Fibroblast of the conjunctiva (primary cell): ENCODE measurements at regions not wholly inside any gene's neighbourhood (a gene's known extent, or its start where the extent isn't known, plus 50 kb on each side); places are given as distances from the start of the nearest gene placed in this dataset.
"Not testable (repeated sequence)": the region's sequence is repeated elsewhere in the genome, so short reads cannot be mapped to it uniquely, and the experiment has no call there.

Source experiments
- DNase-seq: peaks from one replicate; pipeline ENCODE4 v3.0.0-alpha.2; 2010; ENCODE audit warnings: low read depth

- no peak for DNase-seq
These were observed 52.8 kb upstream of the SRSF6 start for GRCh38 chr20:43404878-43405277.

- DNase-seq, result not testable (repeated sequence)
These were observed 56.8 kb upstream of the SRSF6 start for GRCh38 chr20:43400882-43401281.

- DNase-seq, result no peak
These were observed 58.9 kb upstream of the SRSF6 start for GRCh38 chr20:43398676-43399324.

- no peak for DNase-seq
These were observed 60.5 kb upstream of the SRSF6 start for GRCh38 chr20:43397147-43397546.

- DNase-seq, result no peak
These were observed 64.6 kb upstream of the SRSF6 start for GRCh38 chr20:43393052-43393451.

GRCh38 chr20:43392561-43392960, 65.1 kb upstream of the SRSF6 start:
- no peak for DNase-seq

GRCh38 chr20:43389839-43390626, 67.7 kb upstream of the SRSF6 start:
- DNase-seq, result no peak

- DNase-seq, result no peak
These were observed 68.5 kb upstream of the SRSF6 start for GRCh38 chr20:43389211-43389610.

GRCh38 chr20:43388268-43389002, 69.3 kb upstream of the SRSF6 start:
- no peak for DNase-seq

GRCh38 chr20:43387737-43388136, 70.0 kb upstream of the SRSF6 start:
- no peak for DNase-seq

GRCh38 chr20:43386878-43387277, 70.8 kb upstream of the SRSF6 start:
- DNase-seq, result no peak

GRCh38 chr20:43385914-43386313, 71.8 kb upstream of the SRSF6 start:
- DNase-seq, result no peak

GRCh38 chr20:43384101-43384940, 73.4 kb upstream of the SRSF6 start:
- no peak for DNase-seq

GRCh38 chr20:43383026-43383795, 74.5 kb upstream of the SRSF6 start:
- no peak for DNase-seq

- DNase-seq, result not testable (repeated sequence)
These were observed 75.6 kb upstream of the SRSF6 start for GRCh38 chr20:43382135-43382534.

- not testable (repeated sequence) for DNase-seq
These were observed 76.2 kb upstream of the SRSF6 start for GRCh38 chr20:43381533-43381932.

- DNase-seq, result peak; percentile 45
These were observed 78.3 kb upstream of the SRSF6 start for GRCh38 chr20:43379239-43379917.

- DNase-seq, result no peak
These were observed 80.9 kb upstream of the SRSF6 start for GRCh38 chr20:43376831-43377230.

- no peak for DNase-seq
These were observed 82.1 kb upstream of the SRSF6 start for GRCh38 chr20:43375591-43375990.

GRCh38 chr20:43372051-43372450, 85.6 kb upstream of the SRSF6 start:
- DNase-seq, result no peak

GRCh38 chr20:43365691-43366090, 92.0 kb upstream of the SRSF6 start:
- DNase-seq, result no peak
